IMR-90 (cell line): ENCODE measurements at regions not wholly inside any gene's neighbourhood (a gene's known extent, or its start where the extent isn't known, plus 50 kb on each side); places are given as distances from the start of the nearest gene placed in this dataset.

Source experiments
- ATAC-seq: fragments of 200-7000 bp; cut with Tn5 transposase; 2 replicates; pipeline ENCODE4 v1.9.1; 2020; ENCODE audit warnings: low read depth, mild to moderate bottlenecking, moderate library complexity
- BruUV-seq: library from RNA; stranded (reverse); fragments of 400-500 nt; replicated peaks from 2 replicates; lab custom pipeline; 2021; lab: Mats Ljungman, UMichigan
- CTCF ChIA-PET: fragments of 300-600 bp; formaldehyde crosslinking; extraction: SDS; loops from one replicate; lab custom pipeline; 2021; ENCODE audit warnings: antibody characterized with exemption; lab: Yijun Ruan, JAX
- POLR2A ChIA-PET: fragments of 300-600 bp; sonication (Branson Sonifier 250); formaldehyde crosslinking; loops from one replicate; lab custom pipeline; 2022; ENCODE audit warnings: antibody characterized with exemption; ENCODE audit not compliant: unreplicated experiment; lab: Charles Lee
- DNase-seq: peaks from one replicate; pipeline ENCODE4 v3.0.0; 2013
- H2AFZ ChIP-seq: replicated peaks from 2 replicates; pipeline ENCODE3; 2013; ENCODE audit warnings: low read length, mild to moderate bottlenecking; ENCODE audit not compliant: poor library complexity
- H2AK5ac ChIP-seq: 2 replicates; pipeline ENCODE4 v1.6.1; 2013; ENCODE audit warnings: low read depth, low read length, inconsistent platforms
- H2AK9ac ChIP-seq: replicated peaks from 2 replicates; pipeline ENCODE3; 2013; ENCODE audit warnings: mild to moderate bottlenecking, low read depth, low read length, moderate library complexity; ENCODE audit not compliant: poor library complexity
- H2BK120ac ChIP-seq: 2 replicates; pipeline ENCODE4 v1.6.1; 2013; ENCODE audit warnings: low read depth, low read length, inconsistent platforms
- H2BK15ac ChIP-seq: 3 replicates; pipeline ENCODE4 v1.6.1; 2013; ENCODE audit warnings: low read depth, low read length, inconsistent platforms
- H2BK20ac ChIP-seq: 2 replicates; pipeline ENCODE4 v1.6.1; 2013; ENCODE audit warnings: low read depth, mild to moderate bottlenecking, inconsistent platforms, low read length, moderate library complexity
- H2BK5ac ChIP-seq: 2 replicates; pipeline ENCODE4 v1.6.1; 2013; ENCODE audit warnings: mild to moderate bottlenecking, low read depth, low read length, inconsistent platforms; ENCODE audit not compliant: poor library complexity, severe bottlenecking
- H3K14ac ChIP-seq: replicated peaks from 2 replicates; pipeline ENCODE4 v1.6.1; 2013; ENCODE audit warnings: low read depth, low read length, inconsistent platforms
- H3K18ac ChIP-seq: 2 replicates; pipeline ENCODE4 v1.6.1; 2013; ENCODE audit warnings: low read depth, low read length, control low read depth
- H3K23ac ChIP-seq: 2 replicates; pipeline ENCODE4 v1.6.1; 2013; ENCODE audit warnings: low read depth, low read length, inconsistent platforms
- H3K27ac ChIP-seq: 2 replicates; pipeline ENCODE4 v1.5.1; 2013; ENCODE audit warnings: mild to moderate bottlenecking, control low read depth, low read length; ENCODE audit not compliant: insufficient read depth
- H3K27me3 ChIP-seq: 2 replicates; pipeline ENCODE4 v1.6.1; 2013; ENCODE audit warnings: low read length; ENCODE audit not compliant: control insufficient read depth, insufficient read depth
- H3K36me3 ChIP-seq: 2 replicates; pipeline ENCODE4 v1.6.1; 2013; ENCODE audit warnings: low read length, mixed read lengths; ENCODE audit not compliant: control insufficient read depth, insufficient read depth
- H3K4ac ChIP-seq: 2 replicates; pipeline ENCODE4 v1.6.1; 2013; ENCODE audit warnings: low read depth, low read length, inconsistent platforms
- H3K4me1 ChIP-seq: 2 replicates; pipeline ENCODE4 v1.6.1; 2013; ENCODE audit warnings: low read length, mixed read lengths; ENCODE audit not compliant: control insufficient read depth, insufficient read depth
- H3K4me2 ChIP-seq: 2 replicates; pipeline ENCODE4 v1.6.1; 2013; ENCODE audit warnings: low read depth, mild to moderate bottlenecking, control low read depth, low read length, moderate library complexity
- H3K4me3 ChIP-seq: 2 replicates; pipeline ENCODE4 v1.5.1; 2013; ENCODE audit warnings: low read depth, mild to moderate bottlenecking, control low read depth, low read length, moderate library complexity; ENCODE audit not compliant: insufficient read depth
- H3K56ac ChIP-seq: 2 replicates; pipeline ENCODE4 v1.6.1; 2013; ENCODE audit warnings: low read length, inconsistent platforms; ENCODE audit not compliant: insufficient read depth; ENCODE audit errors: extremely low read depth
- H3K79me1 ChIP-seq, 2 experiments: 2 replicates each; pipeline ENCODE4 v1.6.1; 2013; ENCODE audit warnings: low read length in 2 of 2, inconsistent platforms in 1 of 2, low read depth in 1 of 2
- H3K9ac ChIP-seq: 2 replicates; pipeline ENCODE4 v1.6.1; 2013; ENCODE audit warnings: low read depth, low read length, control low read depth
- H3K9me1 ChIP-seq: 2 replicates; pipeline ENCODE4 v1.6.1; 2013; ENCODE audit warnings: low read length, inconsistent platforms; ENCODE audit not compliant: insufficient read depth
- H3K9me3 ChIP-seq: 2 replicates; pipeline ENCODE4 v1.6.1; 2013; ENCODE audit warnings: low read length; ENCODE audit not compliant: control insufficient read depth, insufficient read depth
- H4K20me1 ChIP-seq: 2 replicates; pipeline ENCODE4 v1.6.1; 2013; ENCODE audit warnings: low read length, inconsistent platforms; ENCODE audit not compliant: insufficient read depth
- H4K5ac ChIP-seq: 2 replicates; pipeline ENCODE4 v1.6.1; 2013; ENCODE audit warnings: mild to moderate bottlenecking, low read depth, low read length, control low read depth
- H4K8ac ChIP-seq, 2 experiments: 2 replicates each; pipeline ENCODE4 v1.6.1; 2013; ENCODE audit warnings: low read depth in 2 of 2, low read length in 2 of 2, control low read depth in 1 of 2, inconsistent platforms in 1 of 2
- H4K91ac ChIP-seq: 2 replicates; pipeline ENCODE4 v1.6.1; 2013; ENCODE audit warnings: low read depth, low read length, inconsistent platforms; ENCODE audit not compliant: insufficient read depth
- FOS ChIP-seq: fragments of 150-350 bp; IDR thresholded peaks from 2 replicates; pipeline ENCODE4 v1.6.1; 2016; ENCODE audit warnings: low read depth, low read length
- USF2 ChIP-seq: fragments of 150-350 bp; IDR thresholded peaks from 2 replicates; pipeline ENCODE4 v1.6.1; 2017; ENCODE audit warnings: mild to moderate bottlenecking, antibody characterized with exemption, low read length, low read depth
- WGBS, 2 experiments: methylation state at CpG; one replicate each; pipeline versions ENCODE4 v1.1.5 to v1.1.7; 2013; ENCODE audit warnings: missing lambda C conversion rate in 2 of 2; ENCODE audit not compliant: insufficient read length in 1 of 2; ENCODE audit errors: extremely low coverage in 2 of 2; 5-methylcytosine and 5-hydroxymethylcytosine counted together
- dilution Hi-C: fragments of 300-500 bp; cut with HindIII; formaldehyde crosslinking; loops from one replicate; pipeline ENCODE4 v1.14.3; 2018; ENCODE audit warnings: low sequenced_read_pairs; ENCODE audit not compliant: unreplicated experiment
- in situ Hi-C: fragments of 300-500 bp; cut with MboI; formaldehyde crosslinking; loops from 3 replicates; pipeline ENCODE4 v1.14.3; 2019; ENCODE audit warnings: low sequenced_read_pairs, inconsistent platforms, mixed read lengths
- intact Hi-C: fragments of 100-400 bp; cut with micrococcal nuclease; formaldehyde crosslinking; loops from 2 replicates; pipeline ENCODE4 v1.10.0; 2022

GRCh38 chr5:124419531-124419930 is 326.9 kb downstream of the ZNF608 start:
- H4K20me1 ChIP-seq, result no peaks in the 10 kb centered on the region
- dilution Hi-C loops (no loop called here), intact Hi-C loops (no loop called here), in situ Hi-C loops (no loop called here)
- H3K79me1 ChIP-seq, result no peaks in the 10 kb centered on the region
- DNase-seq (no peak), ATAC-seq (no peak)
- H3K23ac ChIP-seq, result no peak overlapping the region
- no peak overlapping the region for H3K27ac ChIP-seq
- no peak overlapping the region for H2BK15ac ChIP-seq
- peaks cover 4% of the 10 kb centered on the region; the same call in 1 of the 2 replicates for H3K27me3 ChIP-seq
- H3K4me3 ChIP-seq, result no peak overlapping the region
- no peaks in the 10 kb centered on the region for H3K4me1 ChIP-seq
- no peak overlapping the region for H2BK120ac ChIP-seq
- BruUV-seq, result no TSS peak
- H3K9me3 ChIP-seq, result peaks cover 2% of the 10 kb centered on the region; the same call in 1 of the 2 replicates
- H3K4me2 ChIP-seq, result no peak overlapping the region
- WGBS, 2 experiments, result no CpG with 5 or more reads among the region's 2 CpGs
- no peak overlapping the region for H3K56ac ChIP-seq
- peaks cover 4% of the 10 kb centered on the region; the same call in 1 of the 2 replicates for H3K9me1 ChIP-seq
- H3K14ac ChIP-seq, result no peak overlapping the region
- CTCF ChIA-PET, result interaction anchor here (0.5 kb wide), 1 partner anchor 853 kb away, joined by 3 read pairs; no protein-coding TSS in a partner anchor
- no peak overlapping the region for H4K5ac ChIP-seq
- H2BK5ac ChIP-seq, result no peak overlapping the region
- H3K4ac ChIP-seq, result no peak overlapping the region
- H4K91ac ChIP-seq, result no peak overlapping the region
- no peak overlapping the region for H3K18ac ChIP-seq
- no peak overlapping the region for H2AFZ ChIP-seq
- POLR2A ChIA-PET, result no interaction called here
- TF ChIP-seq USF2, result no peak
- no peak for TF ChIP-seq FOS
- no peak overlapping the region for H4K8ac ChIP-seq
- no peak overlapping the region for H2AK5ac ChIP-seq
- no peak overlapping the region for H2AK9ac ChIP-seq
- H3K36me3 ChIP-seq, result no peaks in the 10 kb centered on the region
- H2BK20ac ChIP-seq, result no peak overlapping the region
- H3K9ac ChIP-seq, result no peak overlapping the region
